ENCODE measurements at regions not wholly inside any gene's neighbourhood (a gene's known extent, or its start where the extent isn't known, plus 50 kb on each side); places are given as distances from the start of the nearest gene placed in this dataset.
"Not testable (repeated sequence)": the region's sequence is repeated elsewhere in the genome, so short reads cannot be mapped to it uniquely, and the experiment has no call there.

- H3K27ac ChIP-seq (ENCODE audit: low read length), result no peak overlapping the region
- no peaks in the 10 kb centered on the region for H3K36me3 ChIP-seq (ENCODE audit: control insufficient read depth, insufficient read depth, low read length)
- no peak for DNase-seq
- 85% methylated on average over 2 of the region's 3 CpGs for WGBS (ENCODE audit: insufficient coverage)
- no peaks in the 10 kb centered on the region for H3K27me3 ChIP-seq (ENCODE audit: control insufficient read depth, insufficient read depth, low read length)
- no peaks in the 10 kb centered on the region for H3K9me3 ChIP-seq (replicated peaks; ENCODE audit: control insufficient read depth, low read depth, low read length)
- no peaks in the 10 kb centered on the region for H3K4me1 ChIP-seq (ENCODE audit: control insufficient read depth, insufficient read depth, low read length)
- no peak overlapping the region for H3K4me3 ChIP-seq (ENCODE audit: low read length)
These were observed 108.4 kb upstream of the UNC5B start for GRCh38 chr10:71103961-71104360.

- H3K4me3 ChIP-seq (ENCODE audit: low read length); H3K4me1 ChIP-seq (ENCODE audit: control insufficient read depth, insufficient read depth, low read length); H3K27ac ChIP-seq (ENCODE audit: low read length); H3K36me3 ChIP-seq (ENCODE audit: control insufficient read depth, insufficient read depth, low read length); H3K27me3 ChIP-seq (ENCODE audit: control insufficient read depth, insufficient read depth, low read length); H3K9me3 ChIP-seq (replicated peaks; ENCODE audit: control insufficient read depth, low read depth, low read length): not testable (repeated sequence)
- 90% methylated on average over 1 of the region's 4 CpGs for WGBS (ENCODE audit: insufficient coverage)
- DNase-seq, result peak; percentile 26
These were observed 106.2 kb upstream of the UNC5B start for GRCh38 chr10:71106151-71106550.

- H3K9me3 ChIP-seq (replicated peaks; ENCODE audit: control insufficient read depth, low read depth, low read length); H3K36me3 ChIP-seq (ENCODE audit: control insufficient read depth, insufficient read depth, low read length); H3K27me3 ChIP-seq (ENCODE audit: control insufficient read depth, insufficient read depth, low read length); DNase-seq; H3K4me3 ChIP-seq (ENCODE audit: low read length); H3K27ac ChIP-seq (ENCODE audit: low read length); H3K4me1 ChIP-seq (ENCODE audit: control insufficient read depth, insufficient read depth, low read length): not testable (repeated sequence)
- 86% methylated on average over 7 of the region's 7 CpGs for WGBS (ENCODE audit: insufficient coverage)
These were observed 105.3 kb upstream of the UNC5B start for GRCh38 chr10:71107117-71107516.

- not testable (repeated sequence) for H3K9me3 ChIP-seq (replicated peaks; ENCODE audit: control insufficient read depth, low read depth, low read length); H3K27ac ChIP-seq (ENCODE audit: low read length); H3K27me3 ChIP-seq (ENCODE audit: control insufficient read depth, insufficient read depth, low read length); DNase-seq; H3K36me3 ChIP-seq (ENCODE audit: control insufficient read depth, insufficient read depth, low read length); H3K4me3 ChIP-seq (ENCODE audit: low read length); H3K4me1 ChIP-seq (ENCODE audit: control insufficient read depth, insufficient read depth, low read length)
- no CpG with 5 or more reads among the region's 1 CpG for WGBS (ENCODE audit: insufficient coverage)
These were observed 104.3 kb upstream of the UNC5B start for GRCh38 chr10:71108042-71108441.

GRCh38 chr10:71112138-71112785, 100.1 kb upstream of the UNC5B start:
- H3K9me3 ChIP-seq (replicated peaks; ENCODE audit: control insufficient read depth, low read depth, low read length), result peaks cover 15% of the 10 kb centered on the region
- WGBS (ENCODE audit: insufficient coverage), result no CpG with 5 or more reads among the region's 2 CpGs
- no peak for DNase-seq
- H3K4me3 ChIP-seq (ENCODE audit: low read length), result no peak overlapping the region
- H3K36me3 ChIP-seq (ENCODE audit: control insufficient read depth, insufficient read depth, low read length), result no peaks in the 10 kb centered on the region
- H3K4me1 ChIP-seq (ENCODE audit: control insufficient read depth, insufficient read depth, low read length), result no peaks in the 10 kb centered on the region
- no peaks in the 10 kb centered on the region for H3K27me3 ChIP-seq (ENCODE audit: control insufficient read depth, insufficient read depth, low read length)
- no peak overlapping the region for H3K27ac ChIP-seq (ENCODE audit: low read length)

GRCh38 chr10:71116426-71116825, 95.9 kb upstream of the UNC5B start:
- WGBS (ENCODE audit: insufficient coverage), result 75% methylated on average over 1 of the region's 1 CpG
- no peaks in the 10 kb centered on the region for H3K27me3 ChIP-seq (ENCODE audit: control insufficient read depth, insufficient read depth, low read length)
- H3K27ac ChIP-seq (ENCODE audit: low read length), result no peak overlapping the region
- H3K4me1 ChIP-seq (ENCODE audit: control insufficient read depth, insufficient read depth, low read length), result no peaks in the 10 kb centered on the region
- no peak overlapping the region for H3K4me3 ChIP-seq (ENCODE audit: low read length)
- no peaks in the 10 kb centered on the region for H3K36me3 ChIP-seq (ENCODE audit: control insufficient read depth, insufficient read depth, low read length)
- no peak for DNase-seq
- peaks cover 22% of the 10 kb centered on the region for H3K9me3 ChIP-seq (replicated peaks; ENCODE audit: control insufficient read depth, low read depth, low read length)

GRCh38 chr10:71117589-71117988, 94.8 kb upstream of the UNC5B start:
- not testable (repeated sequence) for H3K4me1 ChIP-seq (ENCODE audit: control insufficient read depth, insufficient read depth, low read length); H3K36me3 ChIP-seq (ENCODE audit: control insufficient read depth, insufficient read depth, low read length); H3K27me3 ChIP-seq (ENCODE audit: control insufficient read depth, insufficient read depth, low read length); H3K27ac ChIP-seq (ENCODE audit: low read length); DNase-seq; H3K4me3 ChIP-seq (ENCODE audit: low read length)
- H3K9me3 ChIP-seq (replicated peaks; ENCODE audit: control insufficient read depth, low read depth, low read length), result peaks cover 22% of the 10 kb centered on the region
- 60% methylated on average over 3 of the region's 4 CpGs for WGBS (ENCODE audit: insufficient coverage)

GRCh38 chr10:71123023-71123422, 89.3 kb upstream of the UNC5B start:
- peaks cover 26% of the 10 kb centered on the region for H3K4me1 ChIP-seq (ENCODE audit: control insufficient read depth, insufficient read depth, low read length)
- H3K27me3 ChIP-seq (ENCODE audit: control insufficient read depth, insufficient read depth, low read length), result no peaks in the 10 kb centered on the region
- no peak for DNase-seq
- no peak overlapping the region for H3K4me3 ChIP-seq (ENCODE audit: low read length)
- H3K27ac ChIP-seq (ENCODE audit: low read length), result no peak overlapping the region
- no peaks in the 10 kb centered on the region for H3K36me3 ChIP-seq (ENCODE audit: control insufficient read depth, insufficient read depth, low read length)
- H3K9me3 ChIP-seq (replicated peaks; ENCODE audit: control insufficient read depth, low read depth, low read length), result peaks cover 4% of the 10 kb centered on the region

- Histone ChIP-seq H3K36me3 (ENCODE audit: control insufficient read depth, insufficient read depth, low read length) (no peaks in the 10 kb centered on the region), H3K4me1 (ENCODE audit: control insufficient read depth, insufficient read depth, low read length) (peaks cover 26% of the 10 kb centered on the region), H3K4me3 (ENCODE audit: low read length) (no peak overlapping the region), H3K27me3 (ENCODE audit: control insufficient read depth, insufficient read depth, low read length) (no peaks in the 10 kb centered on the region), H3K27ac (ENCODE audit: low read length) (peak overlapping the region; percentile 35), H3K9me3 (replicated peaks; ENCODE audit: control insufficient read depth, low read depth, low read length) (no peaks in the 10 kb centered on the region)
- 87% methylated on average over 9 of the region's 13 CpGs for WGBS (ENCODE audit: insufficient coverage)
- peak; percentile 81 for DNase-seq
These were observed 87.2 kb upstream of the UNC5B start for GRCh38 chr10:71124921-71125748.

- Histone ChIP-seq H3K4me1 (ENCODE audit: control insufficient read depth, insufficient read depth, low read length) (peaks cover 26% of the 10 kb centered on the region), H3K27me3 (ENCODE audit: control insufficient read depth, insufficient read depth, low read length) (no peaks in the 10 kb centered on the region), H3K4me3 (ENCODE audit: low read length) (no peak overlapping the region), H3K9me3 (replicated peaks; ENCODE audit: control insufficient read depth, low read depth, low read length) (no peaks in the 10 kb centered on the region), H3K27ac (ENCODE audit: low read length) (peak overlapping the region; percentile 35), H3K36me3 (ENCODE audit: control insufficient read depth, insufficient read depth, low read length) (no peaks in the 10 kb centered on the region)
- WGBS (ENCODE audit: insufficient coverage), result 52% methylated on average over 4 of the region's 4 CpGs
- no peak for DNase-seq
These were observed 86.6 kb upstream of the UNC5B start for GRCh38 chr10:71125749-71126107.
